ENCODE measurements at regions not wholly inside any gene's neighbourhood (a gene's known extent, or its start where the extent isn't known, plus 50 kb on each side); places are given as distances from the start of the nearest gene placed in this dataset.

- no peak for TF ChIP-seq EZH2phosphoT487 (IDR thresholded peaks at IDR 0.05; ENCODE audit: low read depth)
- TF ChIP-seq, protein P1, sequence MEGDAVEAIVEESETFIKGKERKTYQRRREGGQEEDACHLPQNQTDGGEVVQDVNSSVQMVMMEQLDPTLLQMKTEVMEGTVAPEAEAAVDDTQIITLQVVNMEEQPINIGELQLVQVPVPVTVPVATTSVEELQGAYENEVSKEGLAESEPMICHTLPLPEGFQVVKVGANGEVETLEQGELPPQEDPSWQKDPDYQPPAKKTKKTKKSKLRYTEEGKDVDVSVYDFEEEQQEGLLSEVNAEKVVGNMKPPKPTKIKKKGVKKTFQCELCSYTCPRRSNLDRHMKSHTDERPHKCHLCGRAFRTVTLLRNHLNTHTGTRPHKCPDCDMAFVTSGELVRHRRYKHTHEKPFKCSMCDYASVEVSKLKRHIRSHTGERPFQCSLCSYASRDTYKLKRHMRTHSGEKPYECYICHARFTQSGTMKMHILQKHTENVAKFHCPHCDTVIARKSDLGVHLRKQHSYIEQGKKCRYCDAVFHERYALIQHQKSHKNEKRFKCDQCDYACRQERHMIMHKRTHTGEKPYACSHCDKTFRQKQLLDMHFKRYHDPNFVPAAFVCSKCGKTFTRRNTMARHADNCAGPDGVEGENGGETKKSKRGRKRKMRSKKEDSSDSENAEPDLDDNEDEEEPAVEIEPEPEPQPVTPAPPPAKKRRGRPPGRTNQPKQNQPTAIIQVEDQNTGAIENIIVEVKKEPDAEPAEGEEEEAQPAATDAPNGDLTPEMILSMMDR (IDR thresholded peaks at IDR 0.05; ENCODE audit: low read depth, low read length), result no peak
- no peak overlapping the region for H3K27ac ChIP-seq (ENCODE audit: low read length)
- no peaks in the 10 kb centered on the region for H3K79me2 ChIP-seq (ENCODE audit: low read length)
- no peak overlapping the region for H3K9ac ChIP-seq (ENCODE audit: low read length)
- no peak overlapping the region for H2AFZ ChIP-seq (ENCODE audit: low read depth, low read length)
- no peaks in the 10 kb centered on the region for H4K20me1 ChIP-seq (ENCODE audit: insufficient read depth, low read length)
- no peaks in the 10 kb centered on the region for H3K4me1 ChIP-seq (ENCODE audit: low read length)
- H3K4me2 ChIP-seq (ENCODE audit: low read length), result no peak overlapping the region
- H3K9me3 ChIP-seq (ENCODE audit: insufficient read depth, low read length), result no peaks in the 10 kb centered on the region
- 0 out of 2 replicates have a peak, but pooled peaks cover 9% of the 10 kb centered on the region for H3K27me3 ChIP-seq (ENCODE audit: low read depth, low read length)
- H3K36me3 ChIP-seq (replicated peaks; ENCODE audit: low read depth, low read length), result no peaks in the 10 kb centered on the region
- H3K4me3 ChIP-seq (ENCODE audit: low read length), result no peak overlapping the region
These were observed 409.6 kb downstream of the MAFB start for GRCh38 chr20:40279390-40279789.

DNA sequence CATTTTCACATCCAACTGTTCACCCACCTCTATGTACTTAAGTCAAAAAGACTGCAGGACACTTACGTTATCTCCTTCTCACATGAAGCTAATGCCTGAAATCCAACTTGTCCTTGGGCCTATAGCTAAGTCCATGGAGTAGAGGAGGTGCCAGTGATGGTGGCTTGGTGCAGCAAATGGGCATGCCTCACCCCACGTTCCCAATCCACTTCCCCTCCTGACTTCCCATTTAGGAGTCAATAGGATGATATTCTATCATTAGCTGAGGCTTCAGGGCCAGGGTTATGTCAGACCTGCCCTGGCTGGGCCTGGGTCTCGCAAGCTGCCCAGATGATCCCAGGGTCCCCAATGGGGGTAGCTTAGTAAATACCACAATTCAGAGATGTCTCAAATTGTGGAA, 410.4 kb downstream of the MAFB start:
- H3K79me2 ChIP-seq (ENCODE audit: low read length), result no peaks in the 10 kb centered on the region
- H3K27me3 ChIP-seq (ENCODE audit: low read depth, low read length), result 0 out of 2 replicates have a peak, but pooled peaks cover 4% of the 10 kb centered on the region
- H3K9ac ChIP-seq (ENCODE audit: low read length), result no peak overlapping the region
- no peak overlapping the region for H3K4me3 ChIP-seq (ENCODE audit: low read length)
- no peak overlapping the region for H3K4me2 ChIP-seq (ENCODE audit: low read length)
- no peaks in the 10 kb centered on the region for H3K36me3 ChIP-seq (replicated peaks; ENCODE audit: low read depth, low read length)
- H3K9me3 ChIP-seq (ENCODE audit: insufficient read depth, low read length), result no peaks in the 10 kb centered on the region
- TF ChIP-seq EZH2phosphoT487 (IDR thresholded peaks at IDR 0.05; ENCODE audit: low read depth), result no peak
- TF ChIP-seq, protein P1 (IDR thresholded peaks at IDR 0.05; ENCODE audit: low read depth, low read length), result no peak
- no peak overlapping the region for H3K27ac ChIP-seq (ENCODE audit: low read length)
- no peak overlapping the region for H2AFZ ChIP-seq (ENCODE audit: low read depth, low read length)
- H4K20me1 ChIP-seq (ENCODE audit: insufficient read depth, low read length), result no peaks in the 10 kb centered on the region
- H3K4me1 ChIP-seq (ENCODE audit: low read length), result no peaks in the 10 kb centered on the region

- H3K4me3 ChIP-seq (ENCODE audit: low read length), result no peak overlapping the region
- no peaks in the 10 kb centered on the region for H3K9me3 ChIP-seq (ENCODE audit: insufficient read depth, low read length)
- H4K20me1 ChIP-seq (ENCODE audit: insufficient read depth, low read length), result no peaks in the 10 kb centered on the region
- H3K9ac ChIP-seq (ENCODE audit: low read length), result no peak overlapping the region
- no peak overlapping the region for H2AFZ ChIP-seq (ENCODE audit: low read depth, low read length)
- no peaks in the 10 kb centered on the region for H3K36me3 ChIP-seq (replicated peaks; ENCODE audit: low read depth, low read length)
- no peaks in the 10 kb centered on the region for H3K79me2 ChIP-seq (ENCODE audit: low read length)
- H3K27ac ChIP-seq (ENCODE audit: low read length), result no peak overlapping the region
- no peaks in the 10 kb centered on the region for H3K4me1 ChIP-seq (ENCODE audit: low read length)
- no peak overlapping the region for H3K4me2 ChIP-seq (ENCODE audit: low read length)
- TF ChIP-seq, protein P1 (IDR thresholded peaks at IDR 0.05; ENCODE audit: low read depth, low read length), result no peak
- TF ChIP-seq EZH2phosphoT487 (IDR thresholded peaks at IDR 0.05; ENCODE audit: low read depth), result no peak
- 0 out of 2 replicates have a peak, but pooled peaks cover 4% of the 10 kb centered on the region for H3K27me3 ChIP-seq (ENCODE audit: low read depth, low read length)
These were observed 412.7 kb downstream of the MAFB start for GRCh38 chr20:40276301-40276700.

DNA sequence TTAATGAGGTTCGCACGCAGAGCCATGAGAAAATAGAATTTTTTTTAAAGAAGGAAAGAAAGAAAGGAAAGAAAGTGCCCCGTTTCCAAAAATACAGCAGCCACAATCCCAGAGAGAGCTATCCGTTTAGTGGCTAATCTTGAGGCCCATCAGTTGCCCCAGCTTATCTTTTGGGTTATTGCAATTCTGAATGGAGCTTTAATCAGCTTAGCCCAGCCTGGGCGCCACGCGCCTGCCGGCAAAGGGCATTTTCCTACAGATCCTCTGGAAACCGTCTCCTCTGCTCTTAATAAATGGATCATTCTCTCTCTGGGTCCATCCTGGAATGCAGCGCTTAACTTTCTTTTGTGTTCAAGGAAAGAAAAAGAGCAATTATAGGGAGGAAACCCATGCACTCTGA, 413.3 kb downstream of the MAFB start:
- Histone ChIP-seq H3K27ac (ENCODE audit: low read length) (no peak overlapping the region), H3K9ac (ENCODE audit: low read length) (no peak overlapping the region), H4K20me1 (ENCODE audit: insufficient read depth, low read length) (no peaks in the 10 kb centered on the region), H3K4me1 (ENCODE audit: low read length) (no peaks in the 10 kb centered on the region), H3K27me3 (ENCODE audit: low read depth, low read length) (0 out of 2 replicates have a peak, but pooled peaks cover 4% of the 10 kb centered on the region), H3K9me3 (ENCODE audit: insufficient read depth, low read length) (no peaks in the 10 kb centered on the region), H3K79me2 (ENCODE audit: low read length) (no peaks in the 10 kb centered on the region), H3K4me2 (ENCODE audit: low read length) (no peak overlapping the region), H3K4me3 (ENCODE audit: low read length) (no peak overlapping the region), H3K36me3 (replicated peaks; ENCODE audit: low read depth, low read length) (no peaks in the 10 kb centered on the region), H2AFZ (ENCODE audit: low read depth, low read length) (no peak overlapping the region)
- no peak for TF ChIP-seq EZH2phosphoT487 (IDR thresholded peaks at IDR 0.05; ENCODE audit: low read depth)
- TF ChIP-seq, protein P1 (IDR thresholded peaks at IDR 0.05; ENCODE audit: low read depth, low read length), result no peak
